ENCODE measurements at regions not wholly inside any gene's neighbourhood (a gene's known extent, or its start where the extent isn't known, plus 50 kb on each side); places are given as distances from the start of the nearest gene placed in this dataset.

GRCh38 chr6:1201547-1202200, 110.2 kb upstream of the FOXQ1 start:
- no peak for DNase-seq (ENCODE audit: low read depth in 2 of 2)

DNA sequence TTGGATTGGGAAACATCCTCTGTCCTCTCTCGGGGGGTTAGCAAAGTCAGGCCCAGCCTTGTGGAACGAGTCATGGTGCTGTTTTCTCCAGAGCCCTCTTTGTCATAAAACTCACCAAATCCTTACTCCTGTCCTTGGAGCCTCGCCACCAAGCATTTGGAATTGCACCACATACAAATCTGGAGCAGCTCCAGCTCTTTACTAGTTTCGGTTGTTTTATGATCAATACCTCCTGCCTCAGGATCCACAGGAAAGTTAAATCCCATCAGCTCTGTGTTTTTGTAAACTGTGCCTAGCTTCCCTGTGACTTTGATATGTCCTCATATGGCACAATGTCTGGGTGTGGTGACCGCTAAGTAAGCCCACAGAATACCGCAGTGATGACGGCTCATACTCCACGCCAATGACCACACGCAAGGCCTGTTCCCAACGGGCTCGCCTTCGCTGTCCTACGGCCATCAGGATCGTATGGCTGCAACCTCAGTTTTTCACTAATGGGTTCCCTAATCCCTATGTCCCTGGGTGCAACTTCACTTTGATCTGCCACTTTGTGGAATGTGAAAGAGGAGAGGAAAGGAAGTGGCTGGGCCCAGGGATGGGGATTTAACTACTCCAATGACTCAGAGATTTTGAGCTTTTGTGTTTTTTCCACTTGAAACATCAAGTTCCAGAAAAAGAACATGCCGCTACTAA, 111.3 kb upstream of the FOXQ1 start:
- DNase-seq (ENCODE audit: low read depth in 2 of 2): peak; percentile 22 to 24

DNA sequence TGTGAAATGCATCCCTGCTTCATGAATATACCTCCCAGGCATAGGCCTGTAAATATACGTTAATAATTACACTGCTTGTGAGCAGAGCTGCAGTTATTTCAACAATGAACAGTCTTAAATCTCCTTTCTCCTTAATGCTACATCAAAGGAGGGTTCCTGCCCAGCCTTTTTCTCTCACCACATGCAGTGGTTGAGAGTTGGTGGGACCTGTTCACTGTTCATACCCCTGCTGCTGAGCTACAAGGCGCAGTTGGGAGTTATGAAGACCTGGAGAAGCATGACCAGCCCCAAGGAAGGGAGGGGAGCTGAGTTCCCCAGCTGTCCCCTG, 111.9 kb upstream of the FOXQ1 start:
- DNase-seq (ENCODE audit: low read depth in 2 of 2): no peak

DNA sequence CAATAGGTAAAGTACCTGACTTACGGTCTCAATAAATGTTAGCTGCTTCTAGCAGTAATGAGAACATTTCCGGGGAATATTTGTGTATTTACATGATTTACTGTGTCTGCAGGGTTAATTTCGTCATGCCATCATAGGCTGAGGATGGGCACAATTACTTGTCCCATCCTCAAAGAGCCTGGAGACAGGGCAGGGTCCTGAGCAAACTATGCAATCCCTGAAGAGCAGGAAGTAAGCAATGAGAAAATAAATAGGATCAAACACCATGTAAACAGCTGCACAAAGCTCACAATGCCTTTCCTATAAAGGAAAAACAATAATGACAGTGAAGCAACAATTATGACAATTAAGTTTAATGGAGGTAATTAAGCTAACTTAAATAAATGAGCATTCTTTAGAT, 114.6 kb upstream of the FOXQ1 start:
- no peak for DNase-seq (ENCODE audit: low read depth in 2 of 2)

- DNase-seq (ENCODE audit: low read depth in 2 of 2): no peak
Observed at GRCh38 chr6:1191141-1191630, 120.7 kb upstream of the FOXQ1 start.

GRCh38 chr6:1190366-1190765, 121.5 kb upstream of the FOXQ1 start:
- DNase-seq (ENCODE audit: low read depth in 2 of 2): peak; percentile 76 to 77

DNA sequence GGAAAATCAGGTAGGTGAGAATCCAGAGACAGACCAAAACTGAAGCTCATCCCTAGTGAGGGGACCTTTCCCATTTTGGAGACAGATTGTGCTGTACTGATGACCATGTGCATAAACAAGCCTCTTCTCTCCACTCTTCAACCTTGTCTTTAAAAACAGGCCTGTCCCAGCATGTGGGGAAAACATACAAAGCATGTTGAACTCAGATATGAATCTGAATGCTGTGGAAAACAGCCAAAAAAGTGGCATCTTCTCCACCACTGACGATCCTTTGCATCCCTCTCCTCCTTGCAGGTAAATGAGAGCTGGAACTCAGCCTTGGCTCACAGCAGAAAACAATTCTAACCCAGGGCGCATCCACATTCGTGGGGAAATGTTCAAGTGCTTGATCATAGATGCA, 123.7 kb upstream of the FOXQ1 start:
- no peak for DNase-seq (ENCODE audit: low read depth in 2 of 2)

- DNase-seq (ENCODE audit: low read depth in 2 of 2): no peak
Observed at GRCh38 chr6:1187293-1188131, 124.4 kb upstream of the FOXQ1 start.

DNA sequence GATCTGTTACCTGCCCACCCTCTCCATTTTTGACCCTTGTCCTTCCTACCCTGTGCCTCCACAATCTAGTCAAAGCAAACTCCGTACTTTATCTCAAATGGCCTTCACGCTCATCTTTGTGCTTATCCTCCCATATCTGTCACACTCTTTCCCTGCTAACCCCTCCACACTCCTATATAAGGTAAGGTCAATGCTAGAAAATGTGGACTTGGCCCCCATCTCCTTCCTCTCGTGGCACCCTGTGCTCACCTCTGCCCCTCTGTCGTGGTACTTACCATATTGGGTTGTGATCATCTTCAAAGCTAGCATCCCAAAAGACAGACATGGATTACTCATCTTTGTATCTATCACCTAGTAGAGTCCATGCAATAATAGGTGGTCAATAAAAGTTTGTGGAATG, 127.6 kb upstream of the FOXQ1 start:
- no peak for DNase-seq (ENCODE audit: low read depth in 2 of 2)

GRCh38 chr6:1182722-1183521, 129.0 kb upstream of the FOXQ1 start:
- DNase-seq (ENCODE audit: low read depth in 2 of 2): no peak

- no peak for DNase-seq (ENCODE audit: low read depth in 2 of 2)
Observed at GRCh38 chr6:1181939-1182605, 129.8 kb upstream of the FOXQ1 start.

DNA sequence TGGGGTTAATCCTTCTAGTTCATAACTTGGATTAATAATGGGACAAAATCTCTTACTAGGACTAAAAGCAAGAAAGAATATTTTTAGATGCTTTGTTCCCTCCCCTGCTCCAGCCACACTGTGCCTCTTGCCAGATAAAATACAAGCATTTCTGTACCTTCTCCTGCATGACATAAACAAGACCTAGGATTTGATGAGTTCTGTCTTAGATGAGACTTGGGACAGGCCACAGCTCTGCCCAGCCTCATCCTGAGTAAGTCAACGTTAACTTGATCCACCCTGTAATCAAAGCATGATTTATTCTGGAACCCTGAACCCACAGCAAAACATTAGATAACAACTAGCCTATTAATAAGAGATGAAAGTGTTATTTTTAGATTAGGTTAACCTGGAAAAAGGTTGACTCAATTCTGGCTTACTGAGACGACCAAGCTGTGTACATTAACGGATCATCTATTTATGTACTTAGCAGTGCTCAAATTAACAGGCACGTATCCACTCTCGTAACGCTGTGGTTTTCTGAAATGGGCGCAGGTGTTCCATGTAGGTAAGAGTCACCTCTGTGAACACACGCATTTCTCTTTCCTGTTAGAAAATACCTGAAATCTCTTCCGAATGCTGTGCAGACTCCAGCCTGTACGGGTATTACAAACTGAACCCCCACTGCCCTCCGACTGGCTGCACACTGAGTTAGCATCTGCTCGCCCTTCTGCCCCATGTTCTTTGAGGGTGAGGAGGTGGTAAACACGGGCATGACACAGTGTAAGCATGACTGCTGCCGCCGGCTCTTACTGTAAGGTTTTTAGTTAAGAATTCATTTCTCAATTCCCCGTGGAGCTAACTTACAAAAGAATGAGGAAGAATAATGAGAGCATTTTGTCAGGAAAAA, 132.1 kb upstream of the FOXQ1 start:
- no peak for DNase-seq (ENCODE audit: low read depth in 2 of 2)

GRCh38 chr6:1178590-1178989, 133.3 kb upstream of the FOXQ1 start:
- DNase-seq (ENCODE audit: low read depth in 2 of 2): no peak

DNA sequence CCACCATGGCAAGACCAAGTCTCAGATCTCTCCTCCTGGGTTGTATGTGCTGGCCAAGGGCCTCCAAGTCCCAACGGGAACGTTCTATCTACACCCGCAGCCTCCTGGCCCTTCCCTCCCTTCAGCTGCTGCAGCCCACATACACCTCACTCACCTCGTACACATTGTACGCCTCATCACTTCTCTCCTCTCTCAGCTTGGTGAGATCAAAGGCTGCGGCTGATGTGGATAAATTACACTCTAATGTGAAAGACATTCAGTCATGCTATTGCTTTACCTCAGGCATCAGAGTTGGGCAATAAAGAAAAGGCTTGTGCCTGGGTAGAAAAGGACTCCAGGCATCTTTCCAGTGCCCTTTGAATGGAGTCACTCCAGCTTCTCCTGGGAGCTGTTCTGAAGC, 135.3 kb upstream of the FOXQ1 start:
- DNase-seq (ENCODE audit: low read depth in 2 of 2): no peak

GRCh38 chr6:1175877-1176276, 136.0 kb upstream of the FOXQ1 start:
- DNase-seq (ENCODE audit: low read depth in 2 of 2): no peak

GRCh38 chr6:1170794-1171193, 141.1 kb upstream of the FOXQ1 start:
- DNase-seq (ENCODE audit: low read depth in 2 of 2): no peak

DNA sequence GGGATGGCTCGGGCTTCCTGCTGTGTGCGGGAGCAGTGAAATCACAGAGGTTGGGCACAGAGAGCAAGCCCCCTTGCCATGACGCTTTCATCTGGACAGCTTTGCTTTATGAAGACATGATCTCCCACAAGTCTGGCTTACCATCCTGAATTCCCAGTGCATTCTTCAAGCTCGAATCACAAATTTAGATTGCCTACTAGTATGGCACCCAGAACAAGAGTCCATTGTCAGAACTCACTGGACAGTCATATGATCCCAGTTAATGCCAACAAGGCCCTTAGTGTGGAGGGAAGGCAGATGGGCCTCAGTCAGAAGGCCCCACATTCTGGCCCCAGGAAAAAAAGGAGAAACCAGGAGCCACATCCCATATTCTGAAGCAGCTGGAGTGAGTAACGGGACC, 147.3 kb upstream of the FOXQ1 start:
- no peak for DNase-seq (ENCODE audit: low read depth in 2 of 2)

- DNase-seq (ENCODE audit: low read depth in 2 of 2): no peak
Observed at GRCh38 chr6:1163501-1163900, 148.4 kb upstream of the FOXQ1 start.

DNA sequence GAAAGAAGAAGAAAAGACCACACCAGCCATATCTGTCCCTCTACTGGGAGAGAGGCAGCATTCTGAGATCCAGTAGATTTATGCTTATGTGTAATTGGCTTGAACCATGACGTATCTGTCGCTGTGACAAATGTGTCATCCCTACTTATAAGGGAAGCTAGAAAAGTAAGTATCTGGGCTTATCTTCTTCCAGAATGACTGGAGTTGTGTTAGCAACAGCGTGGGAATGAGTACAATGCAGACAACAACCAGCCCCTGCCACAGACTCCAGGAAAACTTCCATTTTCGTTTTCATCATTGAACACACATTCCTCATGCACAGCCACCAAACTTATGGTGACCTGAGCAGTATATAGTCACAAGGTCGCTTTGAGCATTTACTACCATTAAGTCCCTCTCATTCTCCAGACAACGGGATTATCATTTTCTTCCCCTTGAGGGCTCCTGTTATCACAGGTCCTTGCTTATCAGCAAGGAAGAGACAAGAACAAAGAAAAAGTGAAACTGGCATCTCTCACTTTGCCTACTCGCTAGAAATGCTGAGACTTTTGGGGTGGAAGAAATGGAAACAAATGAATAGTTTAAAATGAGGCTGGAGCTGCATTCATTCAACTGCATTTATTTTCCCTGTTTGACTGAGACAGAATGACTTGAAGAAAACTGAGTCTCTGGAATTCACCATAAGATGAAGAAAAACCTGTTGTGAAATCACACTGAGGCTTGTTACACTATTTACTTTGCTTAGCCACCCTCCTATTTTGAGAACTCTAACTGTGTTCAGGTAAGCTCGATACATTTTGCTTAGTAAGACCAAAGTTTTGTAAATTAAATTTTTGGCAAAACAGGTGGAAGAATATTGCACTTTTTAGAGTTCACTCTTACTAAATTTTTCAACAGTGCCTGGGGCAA, 149.3 kb upstream of the FOXQ1 start:
- DNase-seq (ENCODE audit: low read depth in 2 of 2): no peak

Data from fibroblast of skin of left biceps (primary cell).